Neuron (in vitro differentiated cells): ENCODE measurements at regions not wholly inside any gene's neighbourhood (a gene's known extent, or its start where the extent isn't known, plus 50 kb on each side); places are given as distances from the start of the nearest gene placed in this dataset.

Experiments used
- H2AFZ ChIP-seq: one replicate; pipeline ENCODE4 v1.6.1; 2013; ENCODE audit warnings: low read depth, mild to moderate bottlenecking, inconsistent platforms, low read length, moderate library complexity
- H3K27me3 ChIP-seq: one replicate; pipeline ENCODE4 v1.6.1; 2013; ENCODE audit warnings: low read length; ENCODE audit not compliant: insufficient read depth
- H3K36me3 ChIP-seq: one replicate; pipeline ENCODE4 v1.6.1; 2013; ENCODE audit warnings: low read length; ENCODE audit not compliant: insufficient read depth
- H3K4me1 ChIP-seq: one replicate; pipeline ENCODE4 v1.6.1; 2013; ENCODE audit warnings: low read length; ENCODE audit not compliant: insufficient read depth
- H3K4me3 ChIP-seq: 2 replicates; pipeline ENCODE4 v1.5.1; 2013; ENCODE audit warnings: mild to moderate bottlenecking, low read length, moderate library complexity
- H3K9me3 ChIP-seq: one replicate; pipeline ENCODE4 v1.6.1; 2013; ENCODE audit warnings: low read length

GRCh38 chr6:2543321-2543720, 207.4 kb downstream of the MYLK4 start:
- H3K9me3 ChIP-seq, result no peaks in the 10 kb centered on the region

GRCh38 chr6:2542858-2543218, 207.9 kb downstream of the MYLK4 start:
- H2AFZ ChIP-seq, result no peak overlapping the region
- no peaks in the 10 kb centered on the region for H3K4me1 ChIP-seq
- no peak overlapping the region for H3K4me3 ChIP-seq
- no peaks in the 10 kb centered on the region for H3K27me3 ChIP-seq
- H3K9me3 ChIP-seq, result no peaks in the 10 kb centered on the region
- no peaks in the 10 kb centered on the region for H3K36me3 ChIP-seq

More at GRCh38 chr6:2543321-2543720, 207.4 kb downstream of the MYLK4 start:
- Histone ChIP-seq H3K27me3 (no peaks in the 10 kb centered on the region), H2AFZ (no peak overlapping the region), H3K4me1 (no peaks in the 10 kb centered on the region), H3K36me3 (no peaks in the 10 kb centered on the region), H3K4me3 (no peak overlapping the region)

- H3K36me3 ChIP-seq, result no peaks in the 10 kb centered on the region
- H2AFZ ChIP-seq, result no peak overlapping the region
- no peak overlapping the region for H3K4me3 ChIP-seq
- H3K27me3 ChIP-seq, result no peaks in the 10 kb centered on the region
- H3K4me1 ChIP-seq, result no peaks in the 10 kb centered on the region
- H3K9me3 ChIP-seq, result no peaks in the 10 kb centered on the region
These were observed 208.4 kb downstream of the MYLK4 start for GRCh38 chr6:2542101-2542857.

- Histone ChIP-seq H3K4me1 (no peaks in the 10 kb centered on the region), H3K27me3 (peaks cover 3% of the 10 kb centered on the region), H3K4me3 (no peak overlapping the region), H3K9me3 (no peaks in the 10 kb centered on the region), H3K36me3 (no peaks in the 10 kb centered on the region), H2AFZ (no peak overlapping the region)
These were observed 214.3 kb downstream of the MYLK4 start for GRCh38 chr6:2536451-2536850.

GRCh38 chr6:2535506-2535905, 215.2 kb downstream of the MYLK4 start:
- Histone ChIP-seq H3K36me3 (no peaks in the 10 kb centered on the region), H3K9me3 (no peaks in the 10 kb centered on the region), H2AFZ (no peak overlapping the region), H3K27me3 (peaks cover 3% of the 10 kb centered on the region), H3K4me3 (no peak overlapping the region), H3K4me1 (no peaks in the 10 kb centered on the region)

GRCh38 chr6:2534406-2535042, 216.2 kb downstream of the MYLK4 start:
- H3K4me1 ChIP-seq, result no peaks in the 10 kb centered on the region
- no peak overlapping the region for H2AFZ ChIP-seq
- H3K36me3 ChIP-seq, result no peaks in the 10 kb centered on the region
- no peaks in the 10 kb centered on the region for H3K9me3 ChIP-seq
- no peak overlapping the region for H3K4me3 ChIP-seq
- H3K27me3 ChIP-seq, result peaks cover 3% of the 10 kb centered on the region

- Histone ChIP-seq H3K36me3 (no peaks in the 10 kb centered on the region), H3K27me3 (peaks cover 3% of the 10 kb centered on the region), H3K4me1 (no peaks in the 10 kb centered on the region), H2AFZ (no peak overlapping the region), H3K4me3 (no peak overlapping the region), H3K9me3 (no peaks in the 10 kb centered on the region)
These were observed 219.1 kb downstream of the MYLK4 start for GRCh38 chr6:2531426-2532215.

- H3K27me3 ChIP-seq, result no peaks in the 10 kb centered on the region
- H3K4me3 ChIP-seq, result no peak overlapping the region
These were observed 221.5 kb downstream of the MYLK4 start for GRCh38 chr6:2529211-2529719.

GRCh38 chr6:2528156-2528555, 222.6 kb downstream of the MYLK4 start:
- Histone ChIP-seq H3K9me3 (no peaks in the 10 kb centered on the region), H3K4me3 (no peak overlapping the region), H3K4me1 (no peaks in the 10 kb centered on the region), H3K27me3 (no peaks in the 10 kb centered on the region), H2AFZ (no peak overlapping the region), H3K36me3 (no peaks in the 10 kb centered on the region)

More at GRCh38 chr6:2529211-2529719, 221.5 kb downstream of the MYLK4 start:
- Histone ChIP-seq H3K9me3 (no peaks in the 10 kb centered on the region), H2AFZ (no peak overlapping the region), H3K4me1 (no peaks in the 10 kb centered on the region), H3K36me3 (no peaks in the 10 kb centered on the region)

GRCh38 chr6:2526766-2527165, 224.0 kb downstream of the MYLK4 start:
- Histone ChIP-seq H3K36me3 (no peaks in the 10 kb centered on the region), H3K27me3 (no peaks in the 10 kb centered on the region), H3K4me1 (no peaks in the 10 kb centered on the region), H3K4me3 (no peak overlapping the region), H2AFZ (no peak overlapping the region), H3K9me3 (no peaks in the 10 kb centered on the region)

- Histone ChIP-seq H2AFZ (no peak overlapping the region), H3K27me3 (no peaks in the 10 kb centered on the region), H3K4me1 (no peaks in the 10 kb centered on the region), H3K4me3 (no peak overlapping the region), H3K9me3 (no peaks in the 10 kb centered on the region), H3K36me3 (no peaks in the 10 kb centered on the region)
These were observed 226.6 kb downstream of the MYLK4 start for GRCh38 chr6:2524090-2524489.

- H3K9me3 ChIP-seq, result no peaks in the 10 kb centered on the region
- no peaks in the 10 kb centered on the region for H3K4me1 ChIP-seq
- H2AFZ ChIP-seq, result no peak overlapping the region
- no peaks in the 10 kb centered on the region for H3K27me3 ChIP-seq
- H3K4me3 ChIP-seq, result no peak overlapping the region
- no peaks in the 10 kb centered on the region for H3K36me3 ChIP-seq
These were observed 227.7 kb downstream of the MYLK4 start for GRCh38 chr6:2523061-2523460.

GRCh38 chr6:2522521-2522920, 228.2 kb downstream of the MYLK4 start:
- H3K4me3 ChIP-seq, result no peak overlapping the region
- no peaks in the 10 kb centered on the region for H3K27me3 ChIP-seq
- no peaks in the 10 kb centered on the region for H3K36me3 ChIP-seq
- H3K9me3 ChIP-seq, result no peaks in the 10 kb centered on the region
- H2AFZ ChIP-seq, result no peak overlapping the region
- H3K4me1 ChIP-seq, result no peaks in the 10 kb centered on the region
